Skeletal muscle tissue (tissue), 3 donors: ENCODE measurements at regions not wholly inside any gene's neighbourhood (a gene's known extent, or its start where the extent isn't known, plus 50 kb on each side); places are given as distances from the start of the nearest gene placed in this dataset.

Source experiments
- H3K27ac ChIP-seq: one replicate; pipeline ENCODE4 v1.7.0; 2013; ENCODE audit warnings: mild to moderate bottlenecking, low read depth, low read length, inconsistent platforms
- H3K27me3 ChIP-seq, 3 donors: one replicate each; pipeline ENCODE4 v1.7.0; 2013; ENCODE audit warnings: low read length in 3 of 3; ENCODE audit not compliant: control insufficient read depth in 3 of 3, insufficient read depth in 3 of 3
- H3K36me3 ChIP-seq, 3 donors: one replicate each; pipeline ENCODE4 v1.7.0; 2013; ENCODE audit warnings: low read length in 3 of 3; ENCODE audit not compliant: control insufficient read depth in 3 of 3, insufficient read depth in 3 of 3
- H3K4me1 ChIP-seq, 3 donors: one replicate each; pipeline ENCODE4 v1.7.0; 2013; ENCODE audit warnings: low read length in 3 of 3, mild to moderate bottlenecking in 3 of 3; ENCODE audit not compliant: control insufficient read depth in 3 of 3, insufficient read depth in 3 of 3
- H3K4me3 ChIP-seq, 3 donors: one replicate each; pipeline ENCODE4 v1.7.0; 2013; ENCODE audit warnings: low read length in 3 of 3
- H3K9ac ChIP-seq, 3 donors: one replicate each; pipeline ENCODE4 v1.7.0; 2013; ENCODE audit warnings: low read length in 3 of 3, mild to moderate bottlenecking in 3 of 3, moderate library complexity in 2 of 3, low read depth in 1 of 3
- H3K9me3 ChIP-seq, 3 donors: one replicate each; pipeline ENCODE4 v1.7.0; 2013; ENCODE audit warnings: low read length in 3 of 3; ENCODE audit not compliant: control insufficient read depth in 3 of 3
- donor health status: Osteomylitis.

- no peaks in the 10 kb centered on the region for H3K36me3 ChIP-seq
These were observed 80.1 kb downstream of the UBIAD1 start for GRCh38 chr1:11352816-11353799.

GRCh38 chr1:11354893-11355553, 82.0 kb downstream of the UBIAD1 start:
- Histone ChIP-seq H3K36me3 (no peaks in the 10 kb centered on the region), H3K27me3 (peaks cover 21 to 44% (median 43%) of the 10 kb centered on the region in 3 donors), H3K9ac (no peak overlapping the region), H3K4me1 (no peaks in the 10 kb centered on the region), H3K9me3 (peaks cover 0 to 2% (median 1%) of the 10 kb centered on the region in 3 donors), H3K27ac (no peak overlapping the region), H3K4me3 (no peak overlapping the region)

More at GRCh38 chr1:11352816-11353799, 80.1 kb downstream of the UBIAD1 start:
- Histone ChIP-seq H3K4me1 (no peaks in the 10 kb centered on the region), H3K9ac (no peak overlapping the region), H3K9me3 (peaks cover 0 to 5% (median 4%) of the 10 kb centered on the region in 3 donors), H3K27ac (no peak overlapping the region), H3K4me3 (no peak overlapping the region), H3K27me3 (peaks cover 24 to 46% (median 35%) of the 10 kb centered on the region in 3 donors)

- H3K27me3 ChIP-seq, result peaks cover 15 to 38% (median 36%) of the 10 kb centered on the region in 3 donors
- no peaks in the 10 kb centered on the region for H3K9me3 ChIP-seq
- no peak overlapping the region for H3K27ac ChIP-seq
- H3K4me1 ChIP-seq, result no peaks in the 10 kb centered on the region
- H3K4me3 ChIP-seq, result no peak overlapping the region
- peak overlapping the region in 1 of 3 donors; percentile 16 for H3K9ac ChIP-seq
- H3K36me3 ChIP-seq, result no peaks in the 10 kb centered on the region
These were observed 82.8 kb downstream of the UBIAD1 start for GRCh38 chr1:11355559-11356475.

- H3K9me3 ChIP-seq, result no peaks in the 10 kb centered on the region
- no peak overlapping the region for H3K27ac ChIP-seq
- H3K4me3 ChIP-seq, result no peak overlapping the region
- no peaks in the 10 kb centered on the region for H3K4me1 ChIP-seq
- no peaks in the 10 kb centered on the region for H3K36me3 ChIP-seq
- H3K9ac ChIP-seq, result no peak overlapping the region
- peaks cover 15 to 38% (median 36%) of the 10 kb centered on the region in 3 donors for H3K27me3 ChIP-seq
These were observed 84.3 kb downstream of the UBIAD1 start for GRCh38 chr1:11357276-11357675.

GRCh38 chr1:11358984-11359383, 86.0 kb downstream of the UBIAD1 start:
- Histone ChIP-seq H3K27ac (no peak overlapping the region), H3K27me3 (peaks cover 10 to 44% (median 34%) of the 10 kb centered on the region in 3 donors), H3K4me3 (no peak overlapping the region), H3K36me3 (no peaks in the 10 kb centered on the region), H3K9me3 (no peaks in the 10 kb centered on the region), H3K9ac (no peak overlapping the region), H3K4me1 (peaks cover 0 to 4% (median 4%) of the 10 kb centered on the region in 3 donors)

- Histone ChIP-seq H3K9me3 (no peaks in the 10 kb centered on the region), H3K4me3 (no peak overlapping the region), H3K27ac (no peak overlapping the region), H3K27me3 (peaks cover 0 to 29% (median 13%) of the 10 kb centered on the region in 3 donors), H3K9ac (no peak overlapping the region), H3K4me1 (peaks cover 0 to 6% (median 5%) of the 10 kb centered on the region in 3 donors), H3K36me3 (no peaks in the 10 kb centered on the region)
These were observed 89.6 kb downstream of the UBIAD1 start for GRCh38 chr1:11362547-11363021.

GRCh38 chr1:11364170-11364569, 91.2 kb downstream of the UBIAD1 start:
- Histone ChIP-seq H3K4me1 (peaks cover 0 to 6% (median 5%) of the 10 kb centered on the region in 3 donors), H3K4me3 (no peak overlapping the region), H3K9me3 (no peaks in the 10 kb centered on the region), H3K27ac (no peak overlapping the region), H3K9ac (peak overlapping the region in 1 of 3 donors; percentile 40), H3K36me3 (no peaks in the 10 kb centered on the region), H3K27me3 (peaks cover 0 to 14% (median 11%) of the 10 kb centered on the region in 3 donors)

GRCh38 chr1:11365744-11366387, 92.9 kb downstream of the UBIAD1 start:
- Histone ChIP-seq H3K4me1 (peaks cover 0 to 6% (median 5%) of the 10 kb centered on the region in 3 donors), H3K36me3 (no peaks in the 10 kb centered on the region), H3K27me3 (peaks cover 0 to 22% (median 21%) of the 10 kb centered on the region in 3 donors), H3K27ac (no peak overlapping the region), H3K9me3 (no peaks in the 10 kb centered on the region), H3K4me3 (no peak overlapping the region), H3K9ac (no peak overlapping the region)
